Activated CD4-positive, alpha-beta T cell treated with anti-CD3 and anti-CD28 coated beads for 24 hours (primary cell): ENCODE measurements at regions not wholly inside any gene's neighbourhood (a gene's known extent, or its start where the extent isn't known, plus 50 kb on each side); places are given as distances from the start of the nearest gene placed in this dataset.
"Not testable (repeated sequence)": the region's sequence is repeated elsewhere in the genome, so short reads cannot be mapped to it uniquely, and the experiment has no call there.

ENCODE experiments used
- DNase-seq, 2 donors: peaks; one replicate each; pipeline ENCODE4 v3.0.0-alpha.2; 2020; ENCODE audit warnings: low read depth in 2 of 2

- not testable (repeated sequence) for DNase-seq
These were observed 60.0 kb upstream of the GPC3 start for GRCh38 chrX:134045372-134045771.

- not testable (repeated sequence) for DNase-seq
These were observed 81.7 kb upstream of the GPC3 start for GRCh38 chrX:134067107-134067506.

GRCh38 chrX:134071899-134072298 lies 86.5 kb upstream of the GPC3 start:
- not testable (repeated sequence) for DNase-seq

GRCh38 chrX:134073341-134073740 lies 87.9 kb upstream of the GPC3 start:
- no peak for DNase-seq

- no peak for DNase-seq
These were observed 88.8 kb upstream of the GPC3 start for GRCh38 chrX:134074151-134074550.

GRCh38 chrX:134075894-134076718 lies 90.7 kb upstream of the GPC3 start:
- no peak for DNase-seq

- DNase-seq, result no peak
These were observed 110.0 kb upstream of the GPC3 start for GRCh38 chrX:134095366-134095765.

- DNase-seq, result no peak
These were observed 116.2 kb upstream of the GPC3 start for GRCh38 chrX:134101636-134102035.

GRCh38 chrX:134115270-134115669 lies 121.7 kb upstream of the CCDC160 start:
- no peak for DNase-seq

- DNase-seq, result no peak
These were observed 99.6 kb upstream of the CCDC160 start for GRCh38 chrX:134137341-134137740.

- no peak for DNase-seq
These were observed 97.9 kb upstream of the CCDC160 start for GRCh38 chrX:134139090-134139489.

- DNase-seq, result no peak
These were observed 92.8 kb upstream of the CCDC160 start for GRCh38 chrX:134144231-134144630.

GRCh38 chrX:134146493-134146892 lies 90.5 kb upstream of the CCDC160 start:
- no peak for DNase-seq

GRCh38 chrX:134148172-134148692 lies 88.8 kb upstream of the CCDC160 start:
- DNase-seq, result no peak

- DNase-seq, result no peak
These were observed 78.0 kb upstream of the CCDC160 start for GRCh38 chrX:134158821-134159512.

- no peak for DNase-seq
These were observed 75.8 kb upstream of the CCDC160 start for GRCh38 chrX:134161162-134161561.

GRCh38 chrX:134162032-134162431 lies 75.0 kb upstream of the CCDC160 start:
- DNase-seq, result no peak

GRCh38 chrX:134163836-134164235 lies 73.1 kb upstream of the CCDC160 start:
- DNase-seq, result no peak

- DNase-seq, result no peak
These were observed 69.3 kb upstream of the CCDC160 start for GRCh38 chrX:134167591-134168203.

- DNase-seq, result peak; percentile 13 to 29
These were observed 65.1 kb upstream of the CCDC160 start for GRCh38 chrX:134171661-134172587.

GRCh38 chrX:134172588-134173259 lies 64.3 kb upstream of the CCDC160 start:
- DNase-seq, result peak in 1 of 2 donors; percentile 8
